Stimulated activated CD4-positive, alpha-beta T cell treated with anti-CD3 and anti-CD28 coated beads, Interleukin-15, amount 100 ng/mL, for 1 hour (primary cell): ENCODE measurements at regions not wholly inside any gene's neighbourhood (a gene's known extent, or its start where the extent isn't known, plus 50 kb on each side); places are given as distances from the start of the nearest gene placed in this dataset.

ENCODE experiments used
- DNase-seq, 2 donors: peaks; one replicate each; pipeline ENCODE4 v3.0.0-alpha.2; 2020; ENCODE audit warnings: low read depth in 1 of 2, low spot score in 1 of 2

- DNase-seq = no peak
These were observed 255.9 kb downstream of the GALR1 start for GRCh38 chr18:77505499-77505898.

GRCh38 chr18:77512152-77512551 is 262.5 kb downstream of the GALR1 start:
- DNase-seq = no peak

DNA sequence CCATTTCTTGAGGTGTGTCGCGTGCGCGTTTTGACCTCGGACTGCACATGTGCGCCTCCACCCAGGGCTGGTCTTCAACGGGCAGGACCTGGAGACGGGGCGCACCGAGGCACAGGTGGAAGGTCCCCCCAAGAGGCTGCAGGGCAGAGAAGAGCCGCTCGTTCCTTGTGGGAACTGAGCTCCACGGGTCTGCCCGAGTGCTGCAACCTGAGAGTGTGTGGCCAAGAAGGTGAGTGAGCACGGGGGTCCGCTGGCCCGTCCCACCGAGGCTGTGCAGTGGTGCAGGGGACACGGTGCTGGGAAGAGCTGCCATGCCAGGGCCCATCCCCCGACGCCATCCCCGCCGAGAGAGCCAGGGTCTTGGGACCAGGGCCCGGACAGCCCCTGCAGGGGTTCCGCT is 268.3 kb downstream of the GALR1 start:
- no peak for DNase-seq

GRCh38 chr18:77520767-77521166 is 271.1 kb downstream of the GALR1 start:
- DNase-seq = no peak

DNA sequence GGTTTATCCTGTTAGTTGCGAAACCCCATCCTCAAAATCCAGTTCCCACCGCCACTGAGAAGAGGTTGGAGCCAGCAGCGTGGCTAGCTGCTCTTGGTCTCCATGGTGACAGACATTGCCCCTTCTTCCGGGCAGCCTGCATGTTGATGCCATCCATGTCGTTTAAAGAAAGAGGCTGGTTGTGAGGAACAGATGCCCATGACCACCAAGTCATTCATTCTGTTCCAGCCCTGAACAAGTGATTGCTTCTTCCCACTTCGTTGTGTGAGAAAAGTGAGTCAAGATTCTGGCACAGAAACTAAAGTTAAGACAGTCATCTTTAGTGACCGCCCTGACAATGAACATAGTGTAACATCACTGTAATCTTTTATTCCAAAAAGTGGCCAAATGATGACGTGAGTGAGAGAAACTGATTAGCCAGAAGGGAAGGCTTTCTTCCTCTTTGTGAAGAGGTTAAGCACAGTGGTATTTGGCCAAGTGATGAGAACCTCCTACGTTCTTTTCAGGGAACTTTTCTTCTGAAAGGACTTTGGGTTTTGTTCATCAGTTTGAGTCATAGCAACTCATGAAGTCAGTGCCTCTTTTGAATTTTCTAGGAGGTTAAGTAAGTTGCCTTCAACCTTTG is 272.5 kb downstream of the GALR1 start:
- DNase-seq = no peak

DNA sequence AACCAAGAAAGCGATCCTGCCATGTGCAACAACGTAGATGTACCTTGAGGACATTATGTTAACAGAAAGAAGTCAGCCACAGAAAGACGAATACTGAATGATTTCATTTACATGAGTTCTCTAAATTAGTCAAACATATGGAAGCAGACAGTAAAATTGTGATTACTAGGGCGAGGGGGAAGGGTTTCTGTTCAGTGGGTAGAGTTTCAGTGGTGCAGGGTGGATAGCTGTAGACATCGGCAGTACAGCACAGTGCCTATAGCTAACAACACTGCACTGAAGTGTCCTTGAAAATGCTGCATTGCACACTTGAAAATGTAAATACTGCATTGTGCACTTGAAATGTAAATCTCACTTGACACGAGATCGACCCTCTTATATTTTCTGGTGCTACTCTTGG is 275.3 kb downstream of the GALR1 start:
- DNase-seq = no peak

GRCh38 chr18:77526962-77527361 is 277.3 kb downstream of the GALR1 start:
- DNase-seq = no peak

GRCh38 chr18:77528872-77529271 is 279.2 kb downstream of the GALR1 start:
- no peak for DNase-seq

DNA sequence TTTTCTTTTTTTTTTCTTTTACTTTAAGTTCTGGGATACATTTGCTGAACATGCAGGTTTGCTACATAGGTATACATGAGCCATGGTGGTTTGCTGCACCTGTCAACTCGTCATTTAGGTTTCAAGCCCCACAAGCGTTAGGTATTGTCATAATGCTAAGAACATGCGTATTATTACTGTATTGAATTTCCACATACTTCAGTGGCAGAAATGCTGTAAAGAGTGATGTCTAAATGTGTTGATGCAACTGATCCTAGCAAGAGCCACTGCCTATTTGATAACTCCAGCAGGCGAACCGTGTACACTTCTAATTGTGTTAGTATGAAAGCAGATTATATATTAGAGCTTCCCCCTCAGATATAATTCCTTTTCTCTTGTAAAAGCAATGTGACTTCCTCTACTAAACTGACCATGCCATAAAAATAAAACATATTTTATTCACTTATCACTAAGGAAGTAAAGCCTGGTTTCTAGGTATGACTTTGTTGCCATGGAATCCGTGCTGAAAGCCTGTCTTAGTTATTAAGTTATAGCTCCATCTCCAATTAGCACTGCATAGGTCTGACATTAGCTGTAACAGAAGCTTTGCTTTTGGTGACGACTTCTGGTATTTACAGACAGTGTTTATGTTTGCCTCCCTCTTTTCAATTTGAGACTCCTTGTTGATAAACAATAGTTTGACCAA is 280.0 kb downstream of the GALR1 start:
- DNase-seq = no peak

DNA sequence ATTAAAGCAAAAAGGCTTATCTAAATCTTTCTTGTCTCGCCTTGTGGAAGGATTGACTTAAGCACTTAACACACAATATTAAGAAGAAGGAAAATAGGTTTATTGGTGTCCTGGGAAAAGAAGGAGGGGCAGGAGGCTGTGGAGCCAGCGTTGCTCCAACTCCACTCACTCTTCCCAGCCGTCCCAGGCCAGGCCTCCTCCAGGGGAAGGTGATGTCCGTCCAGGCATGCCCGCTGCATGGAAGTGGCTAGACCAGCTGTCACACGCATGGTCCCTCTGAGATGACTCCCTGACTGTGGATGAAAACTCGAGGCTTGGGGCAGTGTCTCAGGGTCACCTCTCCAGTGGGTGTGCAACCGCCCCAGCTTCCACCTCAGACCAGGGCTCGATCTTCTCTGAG is 281.1 kb downstream of the GALR1 start:
- no peak for DNase-seq

- DNase-seq = no peak
These were observed 290.2 kb downstream of the GALR1 start for GRCh38 chr18:77539860-77540259.

- no peak for DNase-seq
These were observed 295.1 kb downstream of the GALR1 start for GRCh38 chr18:77544792-77545191.

DNA sequence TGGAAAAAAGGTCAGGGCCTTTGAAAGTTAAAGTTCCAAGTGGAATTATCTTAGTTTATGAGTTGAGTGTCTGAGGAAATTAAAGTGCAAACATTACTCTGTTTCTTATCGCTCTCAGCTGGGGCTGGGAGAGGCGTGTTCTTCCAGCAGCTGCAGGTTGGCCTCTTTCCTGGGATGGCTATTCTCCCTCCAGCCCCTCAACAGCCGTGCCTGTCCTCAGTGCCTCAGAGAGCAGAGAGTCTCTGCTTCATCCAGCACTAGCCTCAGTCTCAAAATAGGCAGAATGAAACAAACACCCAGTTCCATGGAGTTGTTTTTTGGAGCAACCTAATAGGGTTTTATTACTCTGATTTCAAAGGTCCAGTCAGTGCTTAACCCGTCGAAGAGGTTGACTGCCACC is 298.1 kb downstream of the GALR1 start:
- no peak for DNase-seq

GRCh38 chr18:77548790-77549420 is 299.3 kb downstream of the GALR1 start:
- DNase-seq = no peak

GRCh38 chr18:77550625-77551024 is 301.0 kb downstream of the GALR1 start:
- DNase-seq = no peak

- DNase-seq = no peak
These were observed 301.4 kb downstream of the GALR1 start for GRCh38 chr18:77551055-77551454.

- DNase-seq = no peak
These were observed 303.3 kb downstream of the GALR1 start for GRCh38 chr18:77552945-77553344.

- DNase-seq = no peak
These were observed 304.4 kb downstream of the GALR1 start for GRCh38 chr18:77554061-77554460.

- DNase-seq = no peak
These were observed 307.5 kb downstream of the GALR1 start for GRCh38 chr18:77557046-77557587.

- no peak for DNase-seq
These were observed 309.7 kb downstream of the GALR1 start for GRCh38 chr18:77559274-77559910.

GRCh38 chr18:77560341-77560992 is 310.8 kb downstream of the GALR1 start:
- no peak for DNase-seq
